ENCODE measurements at regions not wholly inside any gene's neighbourhood (a gene's known extent, or its start where the extent isn't known, plus 50 kb on each side); places are given as distances from the start of the nearest gene placed in this dataset.
A peak's percentile ranks its signal among the peaks of the same experiment; 100 is the strongest.
"Not testable (repeated sequence)": the region's sequence is repeated elsewhere in the genome, so short reads cannot be mapped to it uniquely, and the experiment has no call there.

- DNase-seq, result no peak
These were observed 136.7 kb downstream of the NUDT12 start for GRCh38 chr5:103425686-103426454.

- DNase-seq, result no peak
These were observed 138.0 kb downstream of the NUDT12 start for GRCh38 chr5:103424453-103425205.

DNA sequence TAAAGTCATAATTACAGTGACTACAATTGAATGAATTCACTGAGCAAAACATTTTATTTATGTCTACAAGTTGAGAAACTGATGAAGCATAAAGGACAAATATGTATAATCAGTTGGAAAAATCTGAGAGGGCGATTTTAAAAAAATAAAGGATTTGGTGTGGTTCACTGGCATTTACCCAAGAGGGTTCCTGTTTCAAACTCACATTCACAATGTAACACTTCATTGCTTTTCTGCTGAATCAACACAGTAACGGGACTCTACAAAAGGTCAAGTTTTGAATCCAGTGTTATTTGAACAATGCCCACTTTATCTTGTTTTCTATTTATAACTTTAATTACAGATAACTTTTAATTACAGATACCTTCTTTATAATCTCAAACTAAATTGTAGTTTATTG, 138.6 kb downstream of the NUDT12 start:
- no peak for DNase-seq

- no peak for DNase-seq
These were observed 139.8 kb downstream of the NUDT12 start for GRCh38 chr5:103422756-103423155.

- DNase-seq, result no peak
These were observed 148.0 kb downstream of the NUDT12 start for GRCh38 chr5:103414604-103415003.

GRCh38 chr5:103411711-103412110, 150.9 kb downstream of the NUDT12 start:
- no peak for DNase-seq

DNA sequence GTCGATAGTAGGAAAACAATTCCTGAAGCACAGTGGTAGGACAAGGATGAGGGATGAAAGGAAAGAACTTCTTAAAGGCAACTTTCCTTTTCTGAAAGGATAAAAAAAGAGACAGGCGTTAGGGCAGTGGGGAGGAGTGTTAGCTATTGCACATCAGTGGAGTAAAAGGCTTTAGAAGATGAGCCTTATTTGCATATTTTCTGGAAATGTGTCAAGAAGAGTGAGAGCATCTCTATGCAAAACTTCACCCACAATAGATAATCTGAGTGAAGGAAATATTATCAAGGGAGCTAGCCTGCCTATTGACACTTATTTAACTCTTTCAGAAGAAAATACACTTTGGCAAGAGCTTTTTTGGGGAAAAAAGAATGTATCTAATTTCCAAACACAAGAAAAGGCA, 151.6 kb downstream of the MACIR start:
- no peak for DNase-seq

DNA sequence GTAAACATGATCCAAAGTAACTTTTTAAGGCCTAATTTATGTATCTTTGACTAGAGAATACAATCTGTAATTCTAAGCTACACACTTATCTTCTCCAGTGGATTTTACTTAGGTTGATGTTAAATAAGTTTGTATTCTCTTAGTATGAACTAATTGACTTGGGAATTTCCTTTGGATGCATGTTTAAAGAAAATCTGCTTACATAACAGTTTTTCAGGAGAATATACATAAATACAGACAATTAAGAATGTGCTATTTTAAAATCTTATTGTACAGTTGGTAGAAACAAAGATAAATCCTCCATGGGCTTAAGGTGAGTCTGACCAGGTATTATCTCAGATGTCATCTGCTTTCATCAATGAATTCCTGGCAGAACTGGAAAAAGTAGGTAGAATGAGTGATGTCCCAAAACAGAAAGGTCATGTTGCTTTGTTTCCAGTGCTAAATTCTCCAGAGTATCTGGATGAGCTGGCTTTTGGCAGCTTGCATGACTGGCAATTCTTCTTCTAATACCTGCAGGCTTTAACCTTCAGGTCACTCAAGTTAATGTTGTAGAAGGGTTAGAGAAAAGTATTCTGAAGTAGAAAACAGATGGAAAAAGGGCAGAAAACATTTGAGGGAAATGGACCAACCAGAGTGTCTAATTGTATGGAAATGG, 150.6 kb downstream of the MACIR start:
- DNase-seq, result no peak

DNA sequence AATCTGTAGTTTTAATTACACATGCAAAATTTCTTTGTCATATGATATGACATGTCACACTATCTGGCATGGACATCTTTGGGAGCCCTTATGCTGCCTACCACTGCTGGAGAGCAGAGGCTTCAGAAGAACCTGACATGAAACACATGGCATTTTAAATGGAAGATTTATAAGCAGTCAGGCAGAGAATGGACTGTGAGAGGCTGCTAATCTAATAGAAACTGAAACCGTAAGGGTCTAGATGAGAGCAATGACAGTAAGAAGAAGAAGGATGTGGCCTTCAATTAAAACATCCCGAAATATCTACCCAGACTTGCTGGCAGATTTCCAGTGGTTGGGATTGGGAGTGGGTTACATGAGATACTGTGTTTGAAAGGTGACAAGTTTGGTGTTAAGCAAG, 149.8 kb downstream of the MACIR start:
- peak; percentile 51 for DNase-seq

GRCh38 chr5:103407402-103407801, 148.8 kb downstream of the MACIR start:
- DNase-seq, result no peak

DNA sequence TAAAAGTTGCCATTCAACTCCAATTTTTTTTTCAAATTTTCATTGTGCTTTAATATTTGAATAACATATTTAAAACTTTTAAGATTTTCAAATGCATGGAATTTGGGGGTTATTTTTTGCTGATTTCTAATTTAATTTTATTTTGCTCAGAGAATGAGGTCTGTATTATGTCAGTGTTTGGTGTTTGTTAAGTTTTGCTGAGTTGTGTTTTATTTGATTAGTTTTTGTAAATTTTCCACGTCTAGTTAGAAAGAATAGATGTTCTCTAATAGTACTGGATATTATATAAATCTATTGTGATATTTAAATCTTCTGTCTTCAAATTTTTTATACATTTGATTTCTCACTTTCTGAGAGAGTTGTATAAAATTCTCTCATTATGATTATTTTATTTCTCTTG, 145.9 kb downstream of the MACIR start:
- no peak for DNase-seq

DNA sequence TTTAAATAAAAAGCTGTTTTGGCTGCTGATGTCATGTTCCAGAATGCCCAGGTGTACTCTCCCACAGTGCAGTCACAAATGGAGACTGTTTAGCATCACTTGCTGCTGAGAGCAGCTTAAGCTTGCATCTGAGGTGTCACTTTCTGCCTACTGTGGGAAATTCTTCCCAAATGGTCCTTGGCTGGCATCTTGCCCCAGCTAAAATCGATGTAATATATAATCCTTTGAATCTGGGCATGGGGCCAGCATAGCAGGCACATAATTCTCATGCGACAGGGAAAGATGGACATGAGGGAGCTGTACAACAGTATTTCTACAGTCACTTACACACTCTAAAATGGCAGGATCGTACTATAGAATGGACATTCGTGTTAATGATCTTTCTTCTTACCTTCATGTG, 144.3 kb downstream of the MACIR start:
- DNase-seq, result peak; percentile 26

GRCh38 chr5:103397739-103398581, 139.4 kb downstream of the MACIR start:
- no peak for DNase-seq

GRCh38 chr5:103394676-103395075, 136.1 kb downstream of the MACIR start:
- no peak for DNase-seq

- peak; percentile 80 for DNase-seq
These were observed 134.7 kb downstream of the MACIR start for GRCh38 chr5:103393101-103393754.

GRCh38 chr5:103391659-103392058, 133.1 kb downstream of the MACIR start:
- no peak for DNase-seq

GRCh38 chr5:103389846-103390245, 131.3 kb downstream of the MACIR start:
- no peak for DNase-seq

DNA sequence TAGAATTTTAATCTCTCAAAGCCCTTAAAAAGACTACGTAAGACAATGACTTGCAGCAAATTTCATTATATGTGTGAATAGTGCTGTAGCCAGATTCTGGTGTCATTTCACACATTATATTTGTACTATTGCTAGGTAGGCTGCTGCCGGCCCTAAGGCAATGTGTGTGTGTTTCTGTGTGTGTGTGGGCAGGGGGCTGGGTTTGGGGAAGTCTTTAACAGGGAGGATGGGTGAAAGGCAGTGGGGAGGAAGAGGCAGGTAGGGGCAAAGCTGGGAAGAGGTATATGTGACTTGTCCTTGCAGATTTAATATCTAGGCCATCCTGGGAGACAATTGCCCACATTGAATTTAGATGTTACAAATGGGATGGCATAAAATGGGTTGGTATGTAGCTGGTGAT, 130.8 kb downstream of the MACIR start:
- no peak for DNase-seq

GRCh38 chr5:103385722-103386121, 127.2 kb downstream of the MACIR start:
- DNase-seq, result no peak

GRCh38 chr5:103377638-103378037, 119.1 kb downstream of the MACIR start:
- DNase-seq, result not testable (repeated sequence)

DNA sequence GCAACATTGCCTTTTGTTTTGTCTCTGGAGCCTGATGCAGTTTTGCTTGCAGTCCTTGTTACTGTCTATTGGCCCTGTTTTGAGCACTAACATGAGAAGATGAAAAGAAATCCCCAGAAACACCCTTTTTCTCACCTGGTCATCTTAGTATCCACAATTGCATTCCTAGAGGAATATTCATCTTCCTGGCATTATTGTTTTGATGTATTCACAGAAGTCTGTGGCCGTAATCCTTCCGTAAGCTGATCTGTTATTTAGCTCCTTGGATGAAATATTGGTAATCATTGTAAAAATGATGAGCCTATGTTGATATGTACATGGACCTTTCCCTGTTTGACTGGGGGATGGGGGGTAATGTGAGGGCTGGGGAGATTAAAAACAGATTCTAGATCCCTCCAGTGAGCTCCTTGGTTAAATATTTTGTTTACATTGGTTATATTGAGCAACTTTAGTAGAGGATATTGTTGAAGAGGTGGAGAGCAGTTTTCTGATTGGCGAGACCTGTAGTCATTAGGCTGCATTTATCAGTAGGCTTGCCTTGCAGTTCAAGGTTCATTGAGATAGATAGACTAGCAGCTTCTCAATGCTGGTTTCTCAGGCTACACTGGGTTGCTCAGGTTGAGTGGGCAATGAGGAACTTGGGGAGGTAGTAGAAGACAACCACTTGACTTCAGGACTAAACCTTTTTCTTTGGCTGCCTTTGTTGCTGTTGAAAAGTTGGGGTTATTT, 117.5 kb downstream of the MACIR start:
- DNase-seq, result no peak
